IMR-90 (cell line): ENCODE measurements at regions not wholly inside any gene's neighbourhood (a gene's known extent, or its start where the extent isn't known, plus 50 kb on each side); places are given as distances from the start of the nearest gene placed in this dataset.

Source experiments
- ATAC-seq: fragments of 200-7000 bp; cut with Tn5 transposase; 2 replicates; pipeline ENCODE4 v1.9.1; 2020; ENCODE audit warnings: low read depth, mild to moderate bottlenecking, moderate library complexity
- BruUV-seq: library from RNA; stranded (reverse); fragments of 400-500 nt; replicated peaks from 2 replicates; lab custom pipeline; 2021; lab: Mats Ljungman, UMichigan
- CTCF ChIA-PET: fragments of 300-600 bp; formaldehyde crosslinking; extraction: SDS; loops from one replicate; lab custom pipeline; 2021; ENCODE audit warnings: antibody characterized with exemption; lab: Yijun Ruan, JAX
- POLR2A ChIA-PET: fragments of 300-600 bp; sonication (Branson Sonifier 250); formaldehyde crosslinking; loops from one replicate; lab custom pipeline; 2022; ENCODE audit warnings: antibody characterized with exemption; ENCODE audit not compliant: unreplicated experiment; lab: Charles Lee
- DNase-seq: peaks from one replicate; pipeline ENCODE4 v3.0.0; 2013
- H2AFZ ChIP-seq: replicated peaks from 2 replicates; pipeline ENCODE3; 2013; ENCODE audit warnings: low read length, mild to moderate bottlenecking; ENCODE audit not compliant: poor library complexity
- H2AK5ac ChIP-seq: 2 replicates; pipeline ENCODE4 v1.6.1; 2013; ENCODE audit warnings: low read depth, low read length, inconsistent platforms
- H2AK9ac ChIP-seq: replicated peaks from 2 replicates; pipeline ENCODE3; 2013; ENCODE audit warnings: mild to moderate bottlenecking, low read depth, low read length, moderate library complexity; ENCODE audit not compliant: poor library complexity
- H2BK120ac ChIP-seq: 2 replicates; pipeline ENCODE4 v1.6.1; 2013; ENCODE audit warnings: low read depth, low read length, inconsistent platforms
- H2BK15ac ChIP-seq: 3 replicates; pipeline ENCODE4 v1.6.1; 2013; ENCODE audit warnings: low read depth, low read length, inconsistent platforms
- H2BK20ac ChIP-seq: 2 replicates; pipeline ENCODE4 v1.6.1; 2013; ENCODE audit warnings: low read depth, mild to moderate bottlenecking, inconsistent platforms, low read length, moderate library complexity
- H2BK5ac ChIP-seq: 2 replicates; pipeline ENCODE4 v1.6.1; 2013; ENCODE audit warnings: mild to moderate bottlenecking, low read depth, low read length, inconsistent platforms; ENCODE audit not compliant: poor library complexity, severe bottlenecking
- H3K14ac ChIP-seq: replicated peaks from 2 replicates; pipeline ENCODE4 v1.6.1; 2013; ENCODE audit warnings: low read depth, low read length, inconsistent platforms
- H3K18ac ChIP-seq: 2 replicates; pipeline ENCODE4 v1.6.1; 2013; ENCODE audit warnings: low read depth, low read length, control low read depth
- H3K23ac ChIP-seq: 2 replicates; pipeline ENCODE4 v1.6.1; 2013; ENCODE audit warnings: low read depth, low read length, inconsistent platforms
- H3K27ac ChIP-seq: 2 replicates; pipeline ENCODE4 v1.5.1; 2013; ENCODE audit warnings: mild to moderate bottlenecking, control low read depth, low read length; ENCODE audit not compliant: insufficient read depth
- H3K27me3 ChIP-seq: 2 replicates; pipeline ENCODE4 v1.6.1; 2013; ENCODE audit warnings: low read length; ENCODE audit not compliant: control insufficient read depth, insufficient read depth
- H3K36me3 ChIP-seq: 2 replicates; pipeline ENCODE4 v1.6.1; 2013; ENCODE audit warnings: low read length, mixed read lengths; ENCODE audit not compliant: control insufficient read depth, insufficient read depth
- H3K4ac ChIP-seq: 2 replicates; pipeline ENCODE4 v1.6.1; 2013; ENCODE audit warnings: low read depth, low read length, inconsistent platforms
- H3K4me1 ChIP-seq: 2 replicates; pipeline ENCODE4 v1.6.1; 2013; ENCODE audit warnings: low read length, mixed read lengths; ENCODE audit not compliant: control insufficient read depth, insufficient read depth
- H3K4me2 ChIP-seq: 2 replicates; pipeline ENCODE4 v1.6.1; 2013; ENCODE audit warnings: low read depth, mild to moderate bottlenecking, control low read depth, low read length, moderate library complexity
- H3K4me3 ChIP-seq: 2 replicates; pipeline ENCODE4 v1.5.1; 2013; ENCODE audit warnings: low read depth, mild to moderate bottlenecking, control low read depth, low read length, moderate library complexity; ENCODE audit not compliant: insufficient read depth
- H3K56ac ChIP-seq: 2 replicates; pipeline ENCODE4 v1.6.1; 2013; ENCODE audit warnings: low read length, inconsistent platforms; ENCODE audit not compliant: insufficient read depth; ENCODE audit errors: extremely low read depth
- H3K79me1 ChIP-seq, 2 experiments: 2 replicates each; pipeline ENCODE4 v1.6.1; 2013; ENCODE audit warnings: low read length in 2 of 2, inconsistent platforms in 1 of 2, low read depth in 1 of 2
- H3K9ac ChIP-seq: 2 replicates; pipeline ENCODE4 v1.6.1; 2013; ENCODE audit warnings: low read depth, low read length, control low read depth
- H3K9me1 ChIP-seq: 2 replicates; pipeline ENCODE4 v1.6.1; 2013; ENCODE audit warnings: low read length, inconsistent platforms; ENCODE audit not compliant: insufficient read depth
- H3K9me3 ChIP-seq: 2 replicates; pipeline ENCODE4 v1.6.1; 2013; ENCODE audit warnings: low read length; ENCODE audit not compliant: control insufficient read depth, insufficient read depth
- H4K20me1 ChIP-seq: 2 replicates; pipeline ENCODE4 v1.6.1; 2013; ENCODE audit warnings: low read length, inconsistent platforms; ENCODE audit not compliant: insufficient read depth
- H4K5ac ChIP-seq: 2 replicates; pipeline ENCODE4 v1.6.1; 2013; ENCODE audit warnings: mild to moderate bottlenecking, low read depth, low read length, control low read depth
- H4K8ac ChIP-seq, 2 experiments: 2 replicates each; pipeline ENCODE4 v1.6.1; 2013; ENCODE audit warnings: low read depth in 2 of 2, low read length in 2 of 2, control low read depth in 1 of 2, inconsistent platforms in 1 of 2
- H4K91ac ChIP-seq: 2 replicates; pipeline ENCODE4 v1.6.1; 2013; ENCODE audit warnings: low read depth, low read length, inconsistent platforms; ENCODE audit not compliant: insufficient read depth
- CHD1 ChIP-seq: IDR thresholded peaks from 2 replicates; pipeline ENCODE4 v1.6.1; 2012; ENCODE audit warnings: low read depth, low read length, improper control_type of control experiment
- FOS ChIP-seq: fragments of 150-350 bp; IDR thresholded peaks from 2 replicates; pipeline ENCODE4 v1.6.1; 2016; ENCODE audit warnings: low read depth, low read length
- WGBS, 2 experiments: methylation state at CpG; one replicate each; pipeline versions ENCODE4 v1.1.5 to v1.1.7; 2013; ENCODE audit warnings: missing lambda C conversion rate in 2 of 2; ENCODE audit not compliant: insufficient read length in 1 of 2; ENCODE audit errors: extremely low coverage in 2 of 2; 5-methylcytosine and 5-hydroxymethylcytosine counted together
- dilution Hi-C: fragments of 300-500 bp; cut with HindIII; formaldehyde crosslinking; loops from one replicate; pipeline ENCODE4 v1.14.3; 2018; ENCODE audit warnings: low sequenced_read_pairs; ENCODE audit not compliant: unreplicated experiment
- in situ Hi-C: fragments of 300-500 bp; cut with MboI; formaldehyde crosslinking; loops from 3 replicates; pipeline ENCODE4 v1.14.3; 2019; ENCODE audit warnings: low sequenced_read_pairs, inconsistent platforms, mixed read lengths
- intact Hi-C: fragments of 100-400 bp; cut with micrococcal nuclease; formaldehyde crosslinking; loops from 2 replicates; pipeline ENCODE4 v1.10.0; 2022

- no CpG with 5 or more reads among the region's 1 CpG for WGBS, 2 experiments
- peak overlapping the region; percentile 15; the same call in 1 of the 2 replicates for H3K18ac ChIP-seq
- DNase-seq (peak; percentile 73), ATAC-seq (peak; percentile 76)
- H2BK5ac ChIP-seq = peak overlapping the region; percentile 64
- BruUV-seq = no TSS peak
- H3K9ac ChIP-seq = no peak overlapping the region
- peak overlapping the region; percentile 52 for H2AK5ac ChIP-seq
- peak overlapping the region; percentile 31 for H3K4ac ChIP-seq
- dilution Hi-C loops = no loop called here
- H3K4me3 ChIP-seq = no peak overlapping the region
- H3K9me3 ChIP-seq = no peaks in the 10 kb centered on the region
- H3K4me2 ChIP-seq = no peak overlapping the region
- no peaks in the 10 kb centered on the region for H3K27me3 ChIP-seq
- H3K9me1 ChIP-seq = peaks cover 14% of the 10 kb centered on the region
- no peak overlapping the region for H2AFZ ChIP-seq
- no peak overlapping the region for H4K91ac ChIP-seq
- peaks cover 0 to 5% of the 10 kb centered on the region in 2 experiments; a peak in 1 of 4 replicates for H3K79me1 ChIP-seq
- H3K36me3 ChIP-seq = no peaks in the 10 kb centered on the region
- no peak overlapping the region for H4K5ac ChIP-seq
- H4K20me1 ChIP-seq = no peaks in the 10 kb centered on the region
- H3K23ac ChIP-seq = no peak overlapping the region
- H2BK15ac ChIP-seq = peak overlapping the region; percentile 54; the same call in 2 of the 3 replicates
- peaks cover 15% of the 10 kb centered on the region for H3K4me1 ChIP-seq
- H3K14ac ChIP-seq = peak overlapping the region; percentile 29; the same call in 1 of the 2 replicates
- intact Hi-C loops = no loop called here
- in situ Hi-C loops = no loop called here
- 0 out of 4 replicates have a peak overlapping the region, but pooled peaks have one; percentile 1 to 28 for H4K8ac ChIP-seq
- no peak overlapping the region for H3K56ac ChIP-seq
- CTCF ChIA-PET = interaction anchor here (0.8 kb wide), 1 partner anchor 26 kb away, joined by 4 read pairs; no protein-coding TSS in a partner anchor
- POLR2A ChIA-PET = no interaction called here
- no peak overlapping the region for H2AK9ac ChIP-seq
- no peak for TF ChIP-seq CHD1
- peak; percentile 53; the same call in 1 of the 2 replicates for TF ChIP-seq FOS
- H3K27ac ChIP-seq = peak overlapping the region; percentile 24; the same call in 1 of the 2 replicates
- peak overlapping the region; percentile 39; the same call in 1 of the 2 replicates for H2BK120ac ChIP-seq
- no peak overlapping the region for H2BK20ac ChIP-seq
Observed at GRCh38 chr3:101928890-101929289, 79.6 kb downstream of the NFKBIZ start.
